Amniotic stem cell (primary cell): ENCODE measurements at regions not wholly inside any gene's neighbourhood (a gene's known extent, or its start where the extent isn't known, plus 50 kb on each side); places are given as distances from the start of the nearest gene placed in this dataset.
"Not testable (repeated sequence)": the region's sequence is repeated elsewhere in the genome, so short reads cannot be mapped to it uniquely, and the experiment has no call there.

Experiments
- DNase-seq: peaks from one replicate; lab custom pipeline; 2025; lab: John Stamatoyannopoulos, UW

DNA sequence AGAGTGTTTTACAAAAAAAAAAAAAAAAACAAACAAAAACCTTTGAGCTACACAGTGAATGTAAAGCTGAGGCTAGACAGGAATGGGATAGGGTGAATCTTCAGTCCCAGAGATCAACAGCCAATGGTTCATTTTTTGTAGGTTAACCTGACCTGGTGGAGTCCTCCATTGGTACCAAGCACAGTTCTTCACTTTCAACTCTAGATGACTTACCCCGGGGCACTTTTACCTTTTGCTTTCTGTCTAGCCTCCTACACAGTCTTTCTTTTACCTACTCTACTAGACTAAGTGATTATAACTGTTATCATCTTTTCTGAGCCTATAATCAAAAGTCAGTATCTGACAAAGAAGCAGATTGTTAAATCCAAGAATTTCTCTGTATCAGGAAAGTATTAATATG lies 50.9 kb downstream of the ANXA2R start:
- DNase-seq, result no peak

DNA sequence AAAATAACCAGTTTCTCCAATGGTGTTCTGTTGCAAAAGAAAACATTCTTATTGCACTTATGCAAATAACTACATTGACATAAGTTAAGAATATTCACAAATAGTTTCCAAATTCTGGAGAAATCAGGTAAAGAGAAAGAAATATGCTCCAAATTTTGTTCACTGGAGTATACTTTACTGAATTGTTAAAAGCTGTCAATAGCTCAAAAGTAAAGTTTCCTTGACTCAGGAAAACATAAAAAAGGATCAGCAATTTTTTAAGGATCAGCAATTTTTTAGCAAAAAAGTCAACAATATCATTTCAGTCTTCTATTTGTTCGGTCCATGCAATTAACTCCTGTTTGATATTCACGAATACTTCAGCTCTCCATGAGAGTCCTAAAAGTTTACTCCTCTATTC lies 51.6 kb downstream of the ANXA2R start:
- DNase-seq, result no peak

- peak; percentile 64 for DNase-seq
These were observed 54.7 kb downstream of the ANXA2R start for GRCh38 chr5:42985129-42986037.

GRCh38 chr5:42984307-42984706 lies 55.8 kb downstream of the ANXA2R start:
- DNase-seq, result no peak

DNA sequence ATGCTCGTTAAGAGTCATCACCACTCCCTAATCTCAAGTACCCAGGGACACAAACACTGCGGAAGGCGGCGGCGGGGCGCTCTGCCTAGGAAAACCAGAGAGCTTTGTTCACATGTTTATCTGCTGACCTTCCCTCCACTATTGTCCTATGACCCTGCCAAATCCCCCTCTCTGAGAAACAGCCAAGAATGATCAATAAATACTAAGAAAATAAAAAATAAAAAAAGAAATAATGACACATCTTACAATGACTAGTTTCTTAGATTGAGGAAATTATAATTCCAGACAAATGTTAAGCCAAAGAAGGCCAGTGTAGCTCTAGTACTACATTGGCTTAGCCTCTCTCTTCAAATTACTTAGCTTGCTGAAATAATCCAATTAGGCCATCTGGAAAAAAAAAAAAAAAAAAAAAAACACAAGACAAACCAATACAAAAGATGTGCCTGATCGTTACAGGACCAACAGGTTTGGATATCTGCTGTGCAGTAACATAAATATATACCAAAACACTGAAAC lies 58.0 kb downstream of the ANXA2R start:
- no peak for DNase-seq

- not testable (repeated sequence) for DNase-seq
These were observed 58.6 kb downstream of the ANXA2R start for GRCh38 chr5:42981417-42982106.

- DNase-seq, result not testable (repeated sequence)
These were observed 59.1 kb downstream of the ANXA2R start for GRCh38 chr5:42981015-42981414.

DNA sequence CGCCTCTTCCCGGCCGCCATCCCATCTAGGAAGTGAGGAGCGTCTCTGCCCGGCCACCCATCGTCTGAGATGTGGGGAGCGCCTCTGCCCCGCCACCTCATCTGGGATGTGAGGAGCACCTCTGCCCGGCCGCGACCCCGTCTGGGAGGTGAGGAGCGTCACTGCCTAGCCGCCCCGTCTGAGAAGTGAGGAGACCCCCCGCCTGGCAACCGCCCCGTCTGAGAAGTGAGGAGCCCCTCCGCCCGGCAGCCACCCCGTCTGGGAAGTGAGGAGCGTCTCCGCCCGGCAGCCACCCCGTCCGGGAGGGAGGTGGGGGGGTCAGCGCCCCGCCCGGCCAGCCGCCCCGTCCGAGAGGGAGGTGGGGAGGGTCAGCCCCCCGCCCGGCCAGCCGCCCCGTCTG lies 59.7 kb downstream of the ANXA2R start:
- DNase-seq, result not testable (repeated sequence)

DNA sequence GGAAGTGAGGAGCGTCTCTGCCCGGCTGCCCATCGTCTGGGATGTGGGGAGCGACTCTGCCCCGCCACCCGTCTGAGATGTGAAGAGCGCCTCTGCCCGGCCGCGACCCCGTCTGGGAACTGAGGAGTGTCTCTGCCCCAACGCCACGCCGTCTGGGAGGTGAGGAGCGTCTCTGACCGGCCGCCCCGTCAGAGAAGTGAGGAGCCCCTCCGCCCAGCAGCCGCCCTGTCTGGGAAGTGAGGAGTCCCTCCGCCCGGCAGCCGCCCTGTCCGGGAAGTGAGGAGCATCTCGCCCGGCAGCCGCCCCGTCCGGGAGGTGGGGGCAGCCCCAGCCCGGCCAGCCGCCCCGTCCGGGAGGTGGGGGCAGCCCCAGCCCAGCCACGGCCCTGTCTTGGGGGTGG lies 60.9 kb downstream of the ANXA2R start:
- not testable (repeated sequence) for DNase-seq

- DNase-seq, result no peak
These were observed 65.6 kb downstream of the ANXA2R start for GRCh38 chr5:42974536-42974935.

DNA sequence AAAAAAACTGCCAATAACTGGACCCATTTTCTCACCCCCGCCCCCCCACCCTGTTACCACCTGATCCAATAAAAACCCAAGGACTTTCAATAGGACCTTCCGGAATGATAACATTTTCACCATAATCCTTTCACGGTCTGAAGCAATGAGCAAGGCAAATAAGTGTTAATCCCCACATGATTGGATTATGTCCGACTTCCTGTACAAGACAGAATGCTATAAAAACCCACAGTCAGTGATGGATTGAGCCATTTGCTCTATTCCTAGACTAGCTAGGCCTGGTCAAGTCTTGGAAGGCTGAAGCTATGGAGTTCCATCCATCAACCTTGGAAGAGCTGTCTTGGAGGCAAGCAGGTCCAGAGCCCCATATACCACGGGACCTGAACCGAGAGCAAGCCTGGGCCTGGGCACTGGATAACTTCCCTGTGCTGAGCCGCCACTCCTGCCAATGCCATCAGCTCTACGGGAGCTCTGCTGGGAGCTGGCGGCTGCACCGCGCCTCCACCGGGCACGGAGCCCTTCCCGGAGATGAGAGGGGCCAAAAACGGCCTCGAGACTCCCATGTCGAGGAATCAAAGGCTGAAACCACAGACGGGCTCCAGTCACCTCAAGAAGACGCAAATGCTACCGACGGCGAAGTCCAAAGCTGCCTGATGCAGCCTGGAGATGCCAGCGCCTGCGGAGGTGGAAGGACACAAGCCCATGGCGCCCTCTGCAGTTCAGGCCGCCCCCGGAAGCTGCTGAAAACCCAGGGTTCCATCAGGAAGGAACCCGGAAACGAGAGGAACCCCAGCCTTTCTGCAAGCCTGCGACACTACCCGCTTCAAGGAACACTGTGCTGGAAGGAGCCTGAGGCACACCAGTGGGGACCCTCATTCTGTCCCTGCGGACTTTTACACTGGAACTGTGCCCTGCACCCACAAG lies 69.2 kb downstream of the ANXA2R start:
- no peak for DNase-seq

- DNase-seq, result no peak
These were observed 74.2 kb downstream of the ANXA2R start for GRCh38 chr5:42965934-42966333.

- no peak for DNase-seq
These were observed 76.7 kb downstream of the ANXA2R start for GRCh38 chr5:42963412-42963811.

DNA sequence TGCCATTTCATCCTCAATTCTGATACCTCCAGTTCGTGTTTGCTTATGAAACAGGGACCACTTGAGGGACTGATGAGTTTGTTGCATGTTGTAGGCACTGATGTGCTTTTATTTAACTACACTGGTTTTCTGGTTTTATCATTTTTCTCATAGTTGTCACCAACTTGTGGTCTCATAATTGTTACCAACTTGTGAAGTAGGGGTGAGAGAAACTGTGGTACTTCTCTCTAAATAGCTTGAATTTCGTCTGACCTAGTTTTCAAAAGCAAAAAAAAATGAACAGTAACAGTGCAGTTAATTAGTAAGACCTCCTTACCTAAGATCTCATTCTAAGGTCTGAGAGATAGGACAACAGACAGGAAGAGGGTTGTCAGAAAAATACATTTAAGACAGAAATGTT lies 78.0 kb downstream of the ANXA2R start:
- DNase-seq, result no peak

GRCh38 chr5:42960506-42960905 lies 79.6 kb downstream of the ANXA2R start:
- DNase-seq, result no peak

DNA sequence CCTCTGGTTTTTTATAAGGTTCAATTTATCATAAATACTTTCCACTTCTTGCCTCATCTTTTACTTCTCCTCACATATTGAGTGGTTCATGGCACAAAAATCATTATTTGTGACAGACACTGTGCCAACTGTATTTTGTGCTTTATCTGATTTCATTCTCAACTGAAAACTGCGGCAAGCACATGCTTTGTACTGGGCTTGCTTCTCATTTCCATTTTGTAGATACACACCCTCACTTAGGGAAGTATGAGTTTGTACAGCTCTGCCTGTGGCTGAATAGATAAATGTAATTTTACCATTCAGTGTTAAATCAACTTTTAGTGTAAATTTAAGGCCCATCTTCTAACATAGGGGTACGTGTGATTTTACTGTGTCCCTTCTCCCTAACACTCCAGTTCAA lies 83.6 kb downstream of the ANXA2R start:
- no peak for DNase-seq

DNA sequence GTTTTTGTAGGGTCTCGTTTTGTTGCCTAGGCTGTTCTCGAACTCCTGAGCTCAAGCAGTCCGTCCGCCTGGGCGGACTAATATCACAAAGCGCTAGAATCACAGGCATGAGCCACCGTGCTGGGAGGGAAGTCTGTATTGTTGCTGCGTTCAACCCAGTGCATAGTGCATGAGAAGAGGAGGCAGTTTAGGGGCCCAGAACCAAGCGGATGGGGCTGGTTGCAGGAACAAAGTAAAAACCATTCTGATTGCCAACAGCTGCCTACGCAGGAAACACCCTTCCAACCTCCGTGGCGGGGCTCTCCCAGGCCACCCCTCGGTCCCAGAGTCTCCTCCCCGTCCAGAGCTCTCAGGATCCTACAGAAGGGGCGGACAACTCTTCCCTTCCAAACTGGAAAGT lies 87.1 kb downstream of the ANXA2R start:
- DNase-seq, result no peak

DNA sequence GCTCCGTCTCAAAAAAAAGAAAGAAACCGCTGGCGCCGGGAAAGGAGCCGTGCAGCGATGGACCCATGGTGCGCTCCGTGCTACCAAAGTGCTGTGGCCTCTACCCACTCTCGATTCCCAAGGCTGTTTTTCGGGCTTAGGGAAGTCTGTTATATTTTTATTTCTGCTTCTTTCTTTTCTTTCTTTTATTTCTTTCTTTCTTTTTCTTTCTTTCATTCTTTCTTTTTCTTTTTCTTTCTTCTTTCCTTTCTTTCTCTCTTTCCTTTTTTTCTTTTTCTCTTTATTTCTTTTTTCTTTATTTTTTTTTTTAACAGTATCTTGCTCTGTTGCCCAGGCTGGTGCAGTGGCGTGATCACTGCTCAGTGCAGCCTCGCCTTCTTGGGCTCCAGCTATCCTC lies 87.5 kb downstream of the ANXA2R start:
- DNase-seq, result no peak

DNA sequence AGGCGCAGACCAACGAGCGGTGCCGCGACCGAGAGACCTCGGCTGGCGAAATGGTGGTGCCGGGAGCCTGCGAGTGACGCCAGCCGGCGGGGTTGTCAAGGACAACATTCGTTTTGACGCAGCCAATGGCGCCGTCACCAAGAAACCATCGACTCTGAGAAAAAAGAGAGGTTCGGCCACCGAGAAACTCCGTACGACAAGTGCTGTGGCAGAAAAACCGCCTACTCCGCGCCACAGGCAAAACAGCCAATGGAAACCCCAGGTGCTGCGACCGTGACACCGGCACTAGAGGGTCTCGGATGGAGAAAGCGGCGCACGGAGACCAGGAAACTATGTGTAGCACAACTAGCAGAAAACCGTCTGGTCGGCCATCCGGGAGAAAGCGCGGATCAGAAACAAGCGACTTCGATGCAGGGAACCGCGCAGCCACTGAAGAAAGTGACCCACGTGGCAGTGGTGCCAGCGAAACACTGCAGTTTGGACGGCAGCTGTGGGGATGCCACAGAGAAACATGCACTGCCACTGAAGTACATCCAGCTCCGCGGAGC lies 88.8 kb downstream of the ANXA2R start:
- no peak for DNase-seq

DNA sequence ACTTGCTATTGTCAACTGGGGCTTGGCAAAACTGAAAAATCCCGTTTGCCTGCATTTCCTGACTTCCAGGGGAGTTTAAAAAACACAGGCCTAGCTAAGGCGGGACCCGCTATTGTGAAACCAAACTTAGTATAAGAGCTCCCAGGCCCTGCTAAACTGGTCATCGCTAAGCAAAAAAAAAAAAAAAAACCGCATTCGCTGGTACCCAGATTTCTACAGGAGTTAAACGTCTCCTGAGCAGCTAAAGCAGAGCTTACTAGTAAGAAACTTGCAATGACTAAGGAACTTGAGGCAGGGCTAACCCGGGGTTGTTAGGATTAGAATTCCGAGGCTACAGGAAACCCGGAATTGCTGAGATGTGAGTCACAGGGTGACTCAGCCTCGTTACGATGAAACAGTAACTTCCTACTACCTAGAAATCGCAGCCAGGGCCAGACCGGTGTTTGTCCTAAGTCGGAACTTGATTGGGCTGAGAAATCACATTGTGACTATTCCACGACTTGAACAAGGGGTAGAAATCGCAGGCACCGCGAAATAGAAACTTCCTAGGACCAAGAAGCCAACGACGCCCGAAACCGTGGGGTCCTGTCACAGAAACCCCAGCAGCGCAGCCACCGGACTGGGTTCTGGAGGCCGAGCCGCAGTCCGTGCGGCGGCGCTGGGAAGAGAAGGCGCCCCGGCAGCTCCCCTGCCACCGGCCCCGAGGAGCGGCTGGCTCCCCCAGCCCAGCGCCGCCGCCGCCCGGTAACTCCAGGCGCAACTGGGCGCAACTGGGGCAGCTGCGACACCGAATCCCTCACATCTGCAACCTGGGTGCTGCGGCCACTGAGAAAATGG lies 89.4 kb downstream of the ANXA2R start:
- DNase-seq, result peak; percentile 96

DNA sequence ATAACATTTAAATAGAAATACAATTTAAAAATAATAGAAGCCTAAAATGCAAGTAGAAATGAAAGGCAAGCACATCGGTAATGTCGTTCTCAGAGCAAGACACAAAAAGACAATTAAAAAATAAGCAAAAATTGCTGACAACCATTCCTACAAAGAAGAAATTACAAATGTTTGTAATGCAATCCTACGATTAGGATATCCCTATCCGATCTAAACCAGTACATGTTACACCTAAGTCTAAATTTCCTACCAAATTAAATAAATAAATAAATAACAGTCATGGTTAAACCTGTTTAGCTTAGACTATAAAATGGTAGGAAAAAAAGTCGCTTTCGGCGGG lies 90.0 kb downstream of the ANXA2R start:
- DNase-seq, result no peak
